Muscle of leg (tissue), 3 donors: ENCODE measurements at regions not wholly inside any gene's neighbourhood (a gene's known extent, or its start where the extent isn't known, plus 50 kb on each side); places are given as distances from the start of the nearest gene placed in this dataset.
A peak's percentile ranks its signal among the peaks of the same experiment; 100 is the strongest.

Experiments
- DNase-seq: peaks from one replicate; pipeline ENCODE4 v3.0.0; 2013
- H3K27ac ChIP-seq: one replicate; pipeline ENCODE4 v1.5.1; 2013; ENCODE audit warnings: mild to moderate bottlenecking, low read length, control low read depth
- H3K27me3 ChIP-seq: one replicate; pipeline ENCODE4 v1.6.1; 2013; ENCODE audit warnings: low read length; ENCODE audit not compliant: control insufficient read depth, insufficient read depth
- H3K36me3 ChIP-seq: one replicate; pipeline ENCODE4 v1.6.1; 2013; ENCODE audit warnings: low read length; ENCODE audit not compliant: control insufficient read depth, insufficient read depth
- H3K4me1 ChIP-seq: one replicate; pipeline ENCODE4 v1.6.1; 2013; ENCODE audit warnings: low read length; ENCODE audit not compliant: control insufficient read depth, insufficient read depth
- H3K4me3 ChIP-seq: one replicate; pipeline ENCODE4 v1.5.1; 2013; ENCODE audit warnings: low read length, control low read depth
- H3K9me3 ChIP-seq: replicated peaks from 2 replicates; pipeline ENCODE4 v1.6.1; 2013; ENCODE audit warnings: low read depth, low read length; ENCODE audit not compliant: control insufficient read depth
- WGBS: methylation state at CpG from one replicate; pipeline ENCODE4 v1.1.5; 2013; ENCODE audit warnings: missing lambda C conversion rate; ENCODE audit not compliant: insufficient coverage; 5-methylcytosine and 5-hydroxymethylcytosine counted together

DNA sequence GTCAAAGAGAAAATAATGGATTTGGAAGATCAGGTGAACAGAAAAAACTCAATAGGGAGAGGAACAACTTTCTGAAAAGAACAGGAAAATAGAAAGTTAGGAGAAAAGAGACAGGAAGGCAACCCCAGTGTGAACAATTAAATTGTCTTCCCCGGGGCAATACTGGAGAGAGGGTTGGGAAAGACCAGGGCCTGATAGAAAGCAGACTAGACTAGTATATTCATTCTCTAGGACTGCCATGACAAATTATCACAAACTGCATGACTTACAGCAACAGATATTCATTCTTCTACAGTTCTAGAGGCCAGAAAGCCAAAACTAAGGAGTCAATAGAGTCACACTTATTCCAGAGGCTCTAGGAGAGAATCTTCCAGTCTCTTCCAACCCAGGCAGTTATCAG, 482.8 kb downstream of the SOX6 start:
- H3K4me3 ChIP-seq, result no peak overlapping the region
- no peaks in the 10 kb centered on the region for H3K36me3 ChIP-seq
- no peak for DNase-seq
- H3K27me3 ChIP-seq, result no peaks in the 10 kb centered on the region
- no CpG with 5 or more reads among the region's 1 CpG for WGBS
- no peak overlapping the region for H3K27ac ChIP-seq
- H3K9me3 ChIP-seq, result no peaks in the 10 kb centered on the region
- H3K4me1 ChIP-seq, result no peaks in the 10 kb centered on the region

GRCh38 chr11:15874704-15875103, 481.6 kb downstream of the SOX6 start:
- no peaks in the 10 kb centered on the region for H3K9me3 ChIP-seq
- H3K4me3 ChIP-seq, result no peak overlapping the region
- H3K27ac ChIP-seq, result no peak overlapping the region
- no peaks in the 10 kb centered on the region for H3K36me3 ChIP-seq
- no peaks in the 10 kb centered on the region for H3K4me1 ChIP-seq
- DNase-seq, result no peak
- WGBS, result no CpG with 5 or more reads among the region's 2 CpGs
- no peaks in the 10 kb centered on the region for H3K27me3 ChIP-seq

- 100% methylated on average over 1 of the region's 3 CpGs for whole genome bisulfite sequencing
- no peaks in the 10 kb centered on the region for H3K9me3 ChIP-seq
- no peak for DNase-seq
- H3K27me3 ChIP-seq, result no peaks in the 10 kb centered on the region
- H3K36me3 ChIP-seq, result no peaks in the 10 kb centered on the region
- H3K27ac ChIP-seq, result no peak overlapping the region
- no peaks in the 10 kb centered on the region for H3K4me1 ChIP-seq
- no peak overlapping the region for H3K4me3 ChIP-seq
Observed at GRCh38 chr11:15875393-15875792, 481.0 kb downstream of the SOX6 start.

- H3K36me3 ChIP-seq, result no peaks in the 10 kb centered on the region
- H3K4me1 ChIP-seq, result no peaks in the 10 kb centered on the region
- no peak overlapping the region for H3K27ac ChIP-seq
- H3K27me3 ChIP-seq, result no peaks in the 10 kb centered on the region
- H3K9me3 ChIP-seq, result no peaks in the 10 kb centered on the region
- no peak overlapping the region for H3K4me3 ChIP-seq
- WGBS, result 66% methylated on average over 2 of the region's 2 CpGs
- no peak for DNase-seq
Observed at GRCh38 chr11:15875943-15876342, 480.4 kb downstream of the SOX6 start.

GRCh38 chr11:15878756-15879155, 477.6 kb downstream of the SOX6 start:
- WGBS, result 100% methylated on average over 1 of the region's 1 CpG
- no peak for DNase-seq

DNA sequence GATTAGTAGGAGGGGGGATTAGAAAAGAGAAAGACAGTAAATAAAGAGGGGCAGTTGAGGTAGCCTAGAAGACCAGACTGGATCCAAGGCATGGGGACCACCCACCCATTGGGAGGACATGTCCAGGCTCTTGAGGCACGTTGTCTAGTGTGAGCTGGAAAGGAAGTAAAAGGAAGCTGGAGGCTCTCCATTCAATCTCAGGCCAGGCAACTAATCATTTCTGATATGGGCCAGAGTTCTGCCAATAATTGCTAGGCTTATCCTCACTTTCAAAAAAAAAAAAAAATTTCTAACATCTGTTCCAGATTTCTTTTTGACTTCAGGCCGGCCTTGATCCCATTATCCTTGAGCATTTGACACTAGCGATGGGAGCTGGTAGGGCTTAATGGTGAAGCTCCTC, 476.1 kb downstream of the SOX6 start:
- Histone ChIP-seq H3K4me1 (peaks cover 5% of the 10 kb centered on the region), H3K27me3 (no peaks in the 10 kb centered on the region), H3K9me3 (no peaks in the 10 kb centered on the region), H3K4me3 (no peak overlapping the region), H3K36me3 (no peaks in the 10 kb centered on the region), H3K27ac (no peak overlapping the region)
- WGBS, result 56% methylated on average over 1 of the region's 3 CpGs
- peak; percentile 29 for DNase-seq

More at GRCh38 chr11:15878756-15879155, 477.6 kb downstream of the SOX6 start:
- no peaks in the 10 kb centered on the region for H3K27me3 ChIP-seq
- H3K27ac ChIP-seq, result no peak overlapping the region
- H3K4me3 ChIP-seq, result no peak overlapping the region
- H3K9me3 ChIP-seq, result no peaks in the 10 kb centered on the region
- H3K4me1 ChIP-seq, result peaks cover 3% of the 10 kb centered on the region
- H3K36me3 ChIP-seq, result no peaks in the 10 kb centered on the region

- WGBS, result 51% methylated on average over 5 of the region's 9 CpGs
- peak; percentile 55 for DNase-seq
- no peak overlapping the region for H3K27ac ChIP-seq
- H3K4me1 ChIP-seq, result peaks cover 8% of the 10 kb centered on the region
- H3K9me3 ChIP-seq, result no peaks in the 10 kb centered on the region
- H3K27me3 ChIP-seq, result no peaks in the 10 kb centered on the region
- no peak overlapping the region for H3K4me3 ChIP-seq
- H3K36me3 ChIP-seq, result no peaks in the 10 kb centered on the region
Observed at GRCh38 chr11:15882876-15883454, 473.4 kb downstream of the SOX6 start.

DNA sequence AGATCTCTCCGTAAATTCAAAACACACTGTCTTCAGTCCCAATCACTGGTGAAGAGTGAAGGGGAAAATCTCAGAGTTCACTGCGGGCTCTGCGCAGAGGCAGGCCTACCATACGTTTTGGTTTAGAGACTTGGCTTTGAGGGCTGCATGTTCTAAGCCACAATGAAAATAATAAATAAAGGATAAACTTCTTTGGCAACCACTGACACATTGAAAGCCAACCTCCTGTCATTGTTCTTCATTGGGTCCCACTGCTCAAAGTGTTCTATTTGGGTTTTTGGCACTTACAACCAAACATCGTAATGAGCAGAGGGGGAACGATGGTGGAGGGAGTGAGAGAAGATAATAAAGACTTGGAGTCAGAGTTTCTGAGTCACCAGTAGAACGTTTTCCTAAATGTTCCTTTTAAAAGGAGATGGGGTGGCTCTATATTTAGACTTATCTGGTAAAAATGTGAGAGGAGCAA, 472.9 kb downstream of the SOX6 start:
- Histone ChIP-seq H3K27me3 (no peaks in the 10 kb centered on the region), H3K9me3 (no peaks in the 10 kb centered on the region), H3K4me1 (peaks cover 8% of the 10 kb centered on the region), H3K4me3 (no peak overlapping the region), H3K36me3 (no peaks in the 10 kb centered on the region), H3K27ac (peak overlapping the region; percentile 39)
- 29% methylated on average over 3 of the region's 7 CpGs for WGBS
- peak; percentile 91 for DNase-seq

DNA sequence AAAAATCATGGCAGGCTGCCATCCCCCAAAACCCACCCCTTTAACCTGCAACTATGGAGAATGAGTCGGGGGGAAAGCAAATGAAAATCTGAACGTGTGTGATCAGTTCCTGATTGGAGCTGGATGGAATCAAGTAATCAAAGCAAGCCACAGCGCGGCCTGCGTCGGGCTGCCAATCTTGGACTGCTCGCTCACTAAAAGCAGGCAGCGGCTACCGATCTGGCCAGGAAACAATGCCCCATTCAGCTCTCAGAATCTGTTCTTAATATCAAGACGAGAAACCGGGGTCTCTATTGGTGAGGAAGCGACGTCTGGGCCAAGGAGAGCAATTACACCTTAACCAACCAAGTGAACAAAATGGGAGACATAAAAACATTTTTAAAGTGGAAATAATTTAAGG, 472.2 kb downstream of the SOX6 start:
- H3K27me3 ChIP-seq, result no peaks in the 10 kb centered on the region
- 31% methylated on average over 8 of the region's 13 CpGs for WGBS
- no peak overlapping the region for H3K27ac ChIP-seq
- H3K4me3 ChIP-seq, result no peak overlapping the region
- H3K9me3 ChIP-seq, result no peaks in the 10 kb centered on the region
- H3K36me3 ChIP-seq, result no peaks in the 10 kb centered on the region
- peak; percentile 51 for DNase-seq
- peaks cover 8% of the 10 kb centered on the region for H3K4me1 ChIP-seq

DNA sequence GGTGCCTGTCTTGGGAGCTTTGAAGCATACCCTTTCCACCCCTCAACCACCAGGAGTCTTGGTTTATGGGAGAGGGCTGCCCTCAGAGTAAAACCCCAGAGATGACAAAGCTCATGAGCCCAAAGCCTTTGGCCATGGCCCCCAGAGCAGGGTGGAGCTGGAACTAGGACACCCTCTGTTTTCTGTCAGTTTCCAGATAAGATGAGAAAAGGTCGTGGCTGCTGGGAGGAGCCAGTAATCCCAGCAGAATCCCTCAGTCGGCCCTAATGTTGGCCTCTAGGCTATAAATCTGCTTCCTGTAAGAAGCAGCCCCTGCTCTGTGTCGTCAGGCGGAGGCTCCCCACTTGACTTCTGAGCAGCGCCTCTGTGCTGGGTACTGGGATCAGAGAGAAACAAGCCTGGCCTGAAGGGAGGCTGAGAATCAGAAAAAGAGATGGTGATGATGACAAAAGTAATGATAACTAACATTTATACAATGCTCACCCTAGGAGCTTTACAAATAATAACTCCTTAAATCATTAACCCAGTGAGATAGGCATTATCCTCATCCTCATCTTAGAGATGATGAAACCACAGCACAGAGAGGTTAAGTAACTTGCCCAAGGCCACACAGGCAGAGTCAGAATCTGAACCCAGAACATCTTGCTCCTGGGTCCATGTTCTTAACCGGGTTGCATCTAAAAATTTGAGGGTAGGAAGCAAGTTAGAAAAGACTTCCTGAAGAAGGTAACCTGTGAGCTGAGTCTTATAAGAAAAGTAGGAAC, 471.4 kb downstream of the SOX6 start:
- Histone ChIP-seq H3K36me3 (no peaks in the 10 kb centered on the region), H3K27ac (no peak overlapping the region), H3K4me3 (no peak overlapping the region), H3K27me3 (no peaks in the 10 kb centered on the region), H3K9me3 (no peaks in the 10 kb centered on the region), H3K4me1 (peaks cover 8% of the 10 kb centered on the region)
- 49% methylated on average over 6 of the region's 6 CpGs for WGBS
- no peak for DNase-seq
